ENCODE measurements at regions not wholly inside any gene's neighbourhood (a gene's known extent, or its start where the extent isn't known, plus 50 kb on each side); places are given as distances from the start of the nearest gene placed in this dataset.

DNA sequence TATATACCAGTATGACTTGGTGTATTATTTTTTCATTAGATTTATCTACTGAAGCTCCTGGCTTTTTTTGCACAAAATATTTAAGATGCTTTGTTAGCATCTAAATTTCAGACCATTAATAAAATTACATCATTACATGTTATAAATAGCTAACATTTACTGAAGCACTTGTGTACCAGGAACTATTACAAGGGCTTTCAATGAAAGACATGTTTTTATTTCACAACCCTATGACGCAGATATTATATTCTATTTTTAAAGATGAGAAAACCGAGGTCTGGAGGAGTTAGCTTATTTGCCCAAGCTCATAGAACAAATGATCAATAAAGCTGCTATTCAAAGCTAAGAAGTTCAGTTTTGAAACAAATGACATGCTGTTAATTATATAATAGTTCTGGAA, 420.4 kb upstream of the DCN start:
- Histone ChIP-seq H3K79me2 (ENCODE audit: insufficient read depth, low read depth) (no peaks in the 10 kb centered on the region), H4K20me1 (ENCODE audit: insufficient read depth) (no peaks in the 10 kb centered on the region), H3K27ac (no peak overlapping the region), H3K4me2 (no peak overlapping the region), H3K4me3 (IDR thresholded peaks at IDR 0.05; ENCODE audit: insufficient read depth, low read depth, low read length) (no peak overlapping the region), H3K4me1 (ENCODE audit: low read depth, poor library complexity, severe bottlenecking) (no peaks in the 10 kb centered on the region), H2AFZ (ENCODE audit: low read depth) (no peak overlapping the region), H3K9ac (no peak overlapping the region), H3K27me3 (ENCODE audit: insufficient read depth, low read depth) (no peaks in the 10 kb centered on the region), H3K36me3 (ENCODE audit: insufficient read depth) (no peaks in the 10 kb centered on the region)
- TF ChIP-seq, protein P1, sequence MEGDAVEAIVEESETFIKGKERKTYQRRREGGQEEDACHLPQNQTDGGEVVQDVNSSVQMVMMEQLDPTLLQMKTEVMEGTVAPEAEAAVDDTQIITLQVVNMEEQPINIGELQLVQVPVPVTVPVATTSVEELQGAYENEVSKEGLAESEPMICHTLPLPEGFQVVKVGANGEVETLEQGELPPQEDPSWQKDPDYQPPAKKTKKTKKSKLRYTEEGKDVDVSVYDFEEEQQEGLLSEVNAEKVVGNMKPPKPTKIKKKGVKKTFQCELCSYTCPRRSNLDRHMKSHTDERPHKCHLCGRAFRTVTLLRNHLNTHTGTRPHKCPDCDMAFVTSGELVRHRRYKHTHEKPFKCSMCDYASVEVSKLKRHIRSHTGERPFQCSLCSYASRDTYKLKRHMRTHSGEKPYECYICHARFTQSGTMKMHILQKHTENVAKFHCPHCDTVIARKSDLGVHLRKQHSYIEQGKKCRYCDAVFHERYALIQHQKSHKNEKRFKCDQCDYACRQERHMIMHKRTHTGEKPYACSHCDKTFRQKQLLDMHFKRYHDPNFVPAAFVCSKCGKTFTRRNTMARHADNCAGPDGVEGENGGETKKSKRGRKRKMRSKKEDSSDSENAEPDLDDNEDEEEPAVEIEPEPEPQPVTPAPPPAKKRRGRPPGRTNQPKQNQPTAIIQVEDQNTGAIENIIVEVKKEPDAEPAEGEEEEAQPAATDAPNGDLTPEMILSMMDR (conservative IDR thresholded peaks at IDR 0.05; ENCODE audit: low read depth, low read length) = no peak

DNA sequence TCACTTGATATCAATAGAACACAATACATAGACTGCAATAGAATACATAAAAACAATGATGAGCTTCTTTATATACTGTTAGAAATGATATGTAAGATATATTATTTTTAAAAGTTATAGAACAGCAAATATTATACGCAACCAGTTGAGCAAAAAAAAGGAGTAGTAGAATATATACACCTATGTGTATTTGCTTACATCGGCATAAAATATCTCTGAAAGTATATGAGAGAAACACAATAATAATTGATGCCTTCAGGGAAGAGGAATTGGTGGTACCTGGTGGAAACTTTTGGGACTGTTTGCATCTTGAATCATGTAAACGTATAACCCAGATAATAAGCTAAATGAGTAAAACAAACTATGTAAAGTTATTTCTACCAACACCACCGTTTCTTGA, 418.4 kb upstream of the DCN start:
- H3K4me1 ChIP-seq (ENCODE audit: low read depth, poor library complexity, severe bottlenecking) = no peaks in the 10 kb centered on the region
- no peak overlapping the region for H2AFZ ChIP-seq (ENCODE audit: low read depth)
- no peak overlapping the region for H3K27ac ChIP-seq
- TF ChIP-seq, protein P1 (conservative IDR thresholded peaks at IDR 0.05; ENCODE audit: low read depth, low read length) = no peak
- H4K20me1 ChIP-seq (ENCODE audit: insufficient read depth) = no peaks in the 10 kb centered on the region
- no peak overlapping the region for H3K9ac ChIP-seq
- H3K4me2 ChIP-seq = no peak overlapping the region
- no peak overlapping the region for H3K4me3 ChIP-seq (IDR thresholded peaks at IDR 0.05; ENCODE audit: insufficient read depth, low read depth, low read length)
- no peaks in the 10 kb centered on the region for H3K79me2 ChIP-seq (ENCODE audit: insufficient read depth, low read depth)
- H3K27me3 ChIP-seq (ENCODE audit: insufficient read depth, low read depth) = no peaks in the 10 kb centered on the region
- no peaks in the 10 kb centered on the region for H3K36me3 ChIP-seq (ENCODE audit: insufficient read depth)

DNA sequence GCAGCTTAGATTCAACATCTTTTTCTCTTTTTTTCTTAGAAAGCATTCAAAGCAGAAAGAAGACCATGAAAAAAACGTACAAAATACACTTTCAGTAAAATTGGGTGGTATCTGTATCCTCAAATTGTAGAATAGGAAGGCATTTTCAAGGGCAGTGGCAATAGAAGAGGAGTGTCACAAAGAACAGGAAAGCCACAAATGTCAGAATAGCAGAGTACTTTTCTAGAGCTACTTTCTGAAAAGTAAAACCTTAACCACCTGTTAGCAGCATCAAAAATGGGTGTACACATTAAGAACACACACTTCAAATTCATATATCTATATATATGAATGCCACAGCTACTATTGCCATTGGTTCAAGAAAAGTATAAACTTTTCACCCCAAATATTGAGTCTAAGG, 412.1 kb upstream of the DCN start:
- no peaks in the 10 kb centered on the region for H3K27me3 ChIP-seq (ENCODE audit: insufficient read depth, low read depth)
- no peaks in the 10 kb centered on the region for H3K36me3 ChIP-seq (ENCODE audit: insufficient read depth)
- H3K79me2 ChIP-seq (ENCODE audit: insufficient read depth, low read depth) = no peaks in the 10 kb centered on the region
- no peaks in the 10 kb centered on the region for H3K4me1 ChIP-seq (ENCODE audit: low read depth, poor library complexity, severe bottlenecking)
- H3K4me3 ChIP-seq (IDR thresholded peaks at IDR 0.05; ENCODE audit: insufficient read depth, low read depth, low read length) = no peak overlapping the region
- no peaks in the 10 kb centered on the region for H4K20me1 ChIP-seq (ENCODE audit: insufficient read depth)
- TF ChIP-seq, protein P1 (conservative IDR thresholded peaks at IDR 0.05; ENCODE audit: low read depth, low read length) = no peak
- no peak overlapping the region for H3K9ac ChIP-seq
- no peak overlapping the region for H3K4me2 ChIP-seq
- H3K27ac ChIP-seq = no peak overlapping the region
- H2AFZ ChIP-seq (ENCODE audit: low read depth) = no peak overlapping the region

DNA sequence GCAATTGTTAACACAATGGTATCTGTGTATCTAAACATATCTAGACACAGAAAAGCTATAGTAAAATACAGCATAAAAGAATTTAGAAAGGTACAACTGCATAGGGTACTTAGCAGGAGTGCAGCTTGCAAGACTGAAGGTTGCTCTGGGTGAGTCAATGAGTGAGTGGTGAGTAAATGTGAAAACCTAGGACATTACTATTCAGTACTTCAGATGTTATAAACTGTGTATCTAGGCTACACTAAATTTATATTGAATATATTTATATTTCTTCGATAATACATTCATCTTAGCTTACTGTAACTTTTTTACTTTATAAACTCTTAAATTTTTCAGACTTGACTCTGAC, 409.0 kb upstream of the DCN start:
- TF ChIP-seq, protein P1 (conservative IDR thresholded peaks at IDR 0.05; ENCODE audit: low read depth, low read length) = no peak
- Histone ChIP-seq H4K20me1 (ENCODE audit: insufficient read depth) (no peaks in the 10 kb centered on the region), H3K27ac (no peak overlapping the region), H3K27me3 (ENCODE audit: insufficient read depth, low read depth) (no peaks in the 10 kb centered on the region), H3K4me3 (IDR thresholded peaks at IDR 0.05; ENCODE audit: insufficient read depth, low read depth, low read length) (no peak overlapping the region), H3K4me2 (no peak overlapping the region), H2AFZ (ENCODE audit: low read depth) (no peak overlapping the region), H3K4me1 (ENCODE audit: low read depth, poor library complexity, severe bottlenecking) (no peaks in the 10 kb centered on the region), H3K36me3 (ENCODE audit: insufficient read depth) (no peaks in the 10 kb centered on the region), H3K79me2 (ENCODE audit: insufficient read depth, low read depth) (no peaks in the 10 kb centered on the region), H3K9ac (no peak overlapping the region)

All from KMS-11 (cell line).